A549 (cell line): ENCODE measurements at regions not wholly inside any gene's neighbourhood (a gene's known extent, or its start where the extent isn't known, plus 50 kb on each side); places are given as distances from the start of the nearest gene placed in this dataset.

Experiments used
- CTCF ChIP-seq: fragments of >200 bp; sonication (Bioruptor Twin); formaldehyde crosslinking; IDR thresholded peaks from 3 replicates; pipeline ENCODE4 v1.5.1; 2016
- ESRRA ChIP-seq: fragments of 150-350 bp; IDR thresholded peaks from 2 replicates; pipeline ENCODE4 v1.6.1; 2014; ENCODE audit warnings: mild to moderate bottlenecking, low read length, borderline replicate concordance
- NFE2L2 ChIP-seq: fragments of 150-350 bp; conservative IDR thresholded peaks from 2 replicates; pipeline ENCODE4 v1.6.1; 2014; ENCODE audit warnings: low read length
- PHF8 ChIP-seq: fragments of 200-600 bp; sonication (generic); IDR thresholded peaks from 2 replicates; pipeline ENCODE4 v1.6.1; 2016; ENCODE audit warnings: low read depth, mild to moderate bottlenecking, antibody characterized with exemption, moderate library complexity, borderline replicate concordance
- POLR2AphosphoS2 ChIP-seq: conservative IDR thresholded peaks from 2 replicates; pipeline ENCODE4 v1.6.1; 2012; ENCODE audit warnings: low read length, improper control_type of control experiment, inconsistent platforms
- REST ChIP-seq: fragments of 200-600 bp; sonication (generic); IDR thresholded peaks from 2 replicates; pipeline ENCODE4 v1.6.1; 2016; ENCODE audit warnings: antibody characterized with exemption, mild to moderate bottlenecking, moderate library complexity
- TF ChIP-seq, protein P1 (sequence below): IDR thresholded peaks from 2 replicates; pipeline ENCODE4 v1.6.1; 2012

- TF ChIP-seq CTCF (no peak), POLR2AphosphoS2 (no peak), ESRRA (no peak), REST (no peak), PHF8 (no peak), NFE2L2 (no peak)
- TF ChIP-seq, protein P1, sequence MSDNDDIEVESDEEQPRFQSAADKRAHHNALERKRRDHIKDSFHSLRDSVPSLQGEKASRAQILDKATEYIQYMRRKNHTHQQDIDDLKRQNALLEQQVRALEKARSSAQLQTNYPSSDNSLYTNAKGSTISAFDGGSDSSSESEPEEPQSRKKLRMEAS = no peak
Observed at GRCh38 chr7:22055226-22055625, 109.5 kb upstream of the CDCA7L start.
